A673 (cell line): ENCODE measurements at regions not wholly inside any gene's neighbourhood (a gene's known extent, or its start where the extent isn't known, plus 50 kb on each side); places are given as distances from the start of the nearest gene placed in this dataset.

Source experiments
- BruUV-seq: library from RNA; stranded (reverse); fragments of 400-500 nt; replicated peaks from 2 replicates; lab custom pipeline; 2021; lab: Mats Ljungman, UMichigan
- CTCF ChIA-PET: fragments of 300-600 bp; sonication (Branson Sonifier 250); formaldehyde crosslinking; loops from one replicate; lab custom pipeline; 2022; ENCODE audit warnings: antibody characterized with exemption; lab: Charles Lee
- POLR2A ChIA-PET: fragments of 300-600 bp; sonication (Branson Sonifier 250); formaldehyde crosslinking; loops from one replicate; lab custom pipeline; 2022; ENCODE audit warnings: antibody characterized with exemption; ENCODE audit not compliant: low non-redundant PET; lab: Charles Lee
- DNase-seq: peaks from one replicate; pipeline ENCODE4 v3.0.0-alpha.2; 2015; ENCODE audit warnings: low spot score
- H3K27ac ChIP-seq: fragments of 200-600 bp; sonication (generic); 2 replicates; pipeline ENCODE4 v1.5.1; 2016; ENCODE audit warnings: mixed run types, low read depth, mild to moderate bottlenecking, mixed read lengths, antibody characterized with exemption, low read length; ENCODE audit not compliant: poor library complexity, severe bottlenecking
- H3K27me3 ChIP-seq: fragments of 200-600 bp; sonication (generic); replicated peaks from 2 replicates; pipeline ENCODE4 v1.6.1; 2017; ENCODE audit warnings: mixed run types, low read depth, mild to moderate bottlenecking, mixed read lengths, antibody characterized with exemption, low read length; ENCODE audit not compliant: insufficient read depth, poor library complexity
- H3K36me3 ChIP-seq: fragments of 200-600 bp; sonication (generic); 2 replicates; pipeline ENCODE4 v1.6.1; 2016; ENCODE audit warnings: mixed run types, mild to moderate bottlenecking, mixed read lengths, antibody characterized with exemption, low read length; ENCODE audit not compliant: insufficient read depth, poor library complexity, severe bottlenecking
- H3K4me1 ChIP-seq: fragments of 200-600 bp; sonication (generic); 2 replicates; pipeline ENCODE4 v1.6.1; 2017; ENCODE audit warnings: mixed run types, mild to moderate bottlenecking, mixed read lengths, antibody characterized with exemption, low read length; ENCODE audit not compliant: insufficient read depth, poor library complexity, severe bottlenecking
- H3K4me3 ChIP-seq: fragments of 200-600 bp; sonication (generic); 2 replicates; pipeline ENCODE4 v1.5.1; 2016; ENCODE audit warnings: low read depth, mixed run types, mild to moderate bottlenecking, mixed read lengths, low read length; ENCODE audit not compliant: poor library complexity, severe bottlenecking
- H3K9me3 ChIP-seq: fragments of 200-600 bp; sonication (generic); 2 replicates; pipeline ENCODE4 v1.6.1; 2016; ENCODE audit warnings: mixed run types, low read depth, mild to moderate bottlenecking, mixed read lengths, antibody characterized with exemption, low read length; ENCODE audit not compliant: poor library complexity, severe bottlenecking
- CTCF ChIP-seq: fragments of 300-800, 200-600 bp; sonication (generic); conservative IDR thresholded peaks from 2 replicates; pipeline ENCODE4 v1.5.1; 2017; ENCODE audit warnings: low read depth, mild to moderate bottlenecking, antibody characterized with exemption, low read length, moderate library complexity, mixed read lengths
- EZH2 ChIP-seq: fragments of 200-600 bp; sonication (generic); IDR thresholded peaks from 2 replicates; pipeline ENCODE4 v1.6.1; 2017; ENCODE audit warnings: borderline replicate concordance, low read depth, mild to moderate bottlenecking, mixed read lengths, antibody characterized with exemption, low read length; ENCODE audit not compliant: poor library complexity, severe bottlenecking
- intact Hi-C: fragments of 100-400 bp; cut with micrococcal nuclease; formaldehyde crosslinking; loops from one replicate; pipeline ENCODE4 v1.10.0; 2022; ENCODE audit not compliant: unreplicated experiment

- Histone ChIP-seq H3K4me1 (peaks cover 7% of the 10 kb centered on the region), H3K27ac (no peak overlapping the region), H3K9me3 (no peaks in the 10 kb centered on the region), H3K36me3 (no peaks in the 10 kb centered on the region), H3K27me3 (no peaks in the 10 kb centered on the region), H3K4me3 (no peak overlapping the region)
- intact Hi-C loops = no loop called here
- BruUV-seq = no TSS peak
- ChIA-PET POLR2A (no interaction called here), CTCF (no interaction called here)
- TF ChIP-seq EZH2 = no peak
- TF ChIP-seq CTCF = no peak
- DNase-seq = no peak
Measured at GRCh38 chr2:149814901-149815300, 227.3 kb upstream of the MMADHC start.

- no peak overlapping the region for H3K27ac ChIP-seq
- H3K36me3 ChIP-seq = no peaks in the 10 kb centered on the region
- H3K4me3 ChIP-seq = no peak overlapping the region
- H3K4me1 ChIP-seq = peaks cover 7% of the 10 kb centered on the region
- no TSS peak for BruUV-seq
- intact Hi-C loops = no loop called here
- POLR2A ChIA-PET = no interaction called here
- no peak for DNase-seq
- TF ChIP-seq CTCF = no peak
- TF ChIP-seq EZH2 = no peak
- CTCF ChIA-PET = no interaction called here
- no peaks in the 10 kb centered on the region for H3K9me3 ChIP-seq
- H3K27me3 ChIP-seq = no peaks in the 10 kb centered on the region
Measured at GRCh38 chr2:149814049-149814448, 226.5 kb upstream of the MMADHC start.

- H3K36me3 ChIP-seq = no peaks in the 10 kb centered on the region
- H3K27me3 ChIP-seq = peaks cover 9% of the 10 kb centered on the region
- BruUV-seq = no TSS peak
- no peak for DNase-seq
- ChIA-PET CTCF (no interaction called here), POLR2A (no interaction called here)
- H3K4me3 ChIP-seq = no peak overlapping the region
- H3K27ac ChIP-seq = no peak overlapping the region
- TF ChIP-seq EZH2 (no peak), CTCF (no peak)
- no peaks in the 10 kb centered on the region for H3K9me3 ChIP-seq
- intact Hi-C loops = no loop called here
- H3K4me1 ChIP-seq = peaks cover 4% of the 10 kb centered on the region
Measured at GRCh38 chr2:149808556-149808955, 221.0 kb upstream of the MMADHC start.
